Gastrocnemius medialis (tissue), 4 donors: ENCODE measurements at regions not wholly inside any gene's neighbourhood (a gene's known extent, or its start where the extent isn't known, plus 50 kb on each side); places are given as distances from the start of the nearest gene placed in this dataset.

Experiments
- ATAC-seq, 2 donors: fragments of 150-250 bp; one replicate each; pipeline ENCODE4 v1.9.1; 2016
- DNase-seq, 2 donors: peaks; one replicate each; pipeline ENCODE4 v3.0.0-alpha.2; 2019
- H3K27ac ChIP-seq, 4 donors: fragments of 200-600 bp; sonication (generic); 1 replicate in 1 of 4; 2 replicates in 3 of 4; pipeline ENCODE4 v1.5.1; 2016 to 2018; ENCODE audit warnings: mild to moderate bottlenecking in 2 of 4, moderate library complexity in 1 of 4
- H3K27me3 ChIP-seq, 3 donors: fragments of 200-600 bp; sonication (generic) in 2 of 3; 1 replicate in 1 of 3; 2 replicates in 2 of 3; pipeline versions ENCODE4 v1.5.1 to v1.6.0; 2016 to 2019; ENCODE audit warnings: mild to moderate bottlenecking in 1 of 3, moderate library complexity in 1 of 3
- H3K36me3 ChIP-seq, 2 donors: fragments of 200-600 bp; sonication (generic) in 1 of 2; one replicate each; pipeline ENCODE4 v1.5.1; 2017 to 2018
- H3K4me1 ChIP-seq, 2 donors: fragments of 200-600 bp; sonication (generic) in 1 of 2; one replicate each; pipeline ENCODE4 v1.5.1; 2016 to 2017; ENCODE audit warnings: mild to moderate bottlenecking in 2 of 2
- H3K4me3 ChIP-seq, 4 donors: fragments of 200-600 bp; sonication (generic) in 3 of 4; 1 replicate in 1 of 4; 2 replicates in 3 of 4; pipeline ENCODE4 v1.5.1; 2016 to 2019; ENCODE audit warnings: mild to moderate bottlenecking in 2 of 4
- H3K9me3 ChIP-seq, 3 donors: fragments of 200-600 bp; sonication (generic) in 2 of 3; 1 replicate in 1 of 3; 2 replicates in 2 of 3; pipeline ENCODE4 v1.5.1; 2016 to 2019
- CTCF ChIP-seq, 5 experiments: fragments of 450-650 bp in 3 of 5; fragments of 200-600 bp in 2 of 5; sonication (generic) in 2 of 5; IDR thresholded peaks in 4 of 5; conservative IDR thresholded peaks in 1 of 5; 1 replicate in 4 of 5; 2 replicates in 1 of 5; pipeline ENCODE4 v1.5.1; 2016 to 2019; ENCODE audit warnings: antibody characterized with exemption in 5 of 5, mild to moderate bottlenecking in 3 of 5, moderate library complexity in 3 of 5
- POLR2A ChIP-seq, 2 donors: fragments of 450-650 bp; IDR thresholded peaks; one replicate each; pipeline ENCODE4 v1.6.1; 2017; ENCODE audit warnings: antibody characterized with exemption in 2 of 2, mild to moderate bottlenecking in 2 of 2, moderate library complexity in 2 of 2
- in situ Hi-C, 4 donors: fragments of 200-750 bp; cut with MboI; loops; one replicate each; pipeline versions ENCODE4 v1.15.0 to v1.8.0; 2017; ENCODE audit warnings: low sequenced_read_pairs in 4 of 4
- intact Hi-C: fragments of 100-400 bp; cut with DNase I; formaldehyde crosslinking; loops from one replicate; pipeline ENCODE4 v1.15.1; 2023; ENCODE audit warnings: low total_unique reads

- ATAC-seq (no peak), DNase-seq (no peak)
- no peak overlapping the region for H3K27ac ChIP-seq
- no peaks in the 10 kb centered on the region for H3K9me3 ChIP-seq
- no peaks in the 10 kb centered on the region for H3K4me1 ChIP-seq
- in situ Hi-C loops: no loop called here
- intact Hi-C loops: no loop called here
- TF ChIP-seq POLR2A (IDR thresholded peaks at IDR 0.05) (no peak), CTCF (IDR thresholded peaks at IDR 0.05 in 4 of 5, conservative IDR thresholded peaks at IDR 0.05 in 1 of 5) (no peak)
- no peaks in the 10 kb centered on the region for H3K27me3 ChIP-seq
- H3K36me3 ChIP-seq: no peaks in the 10 kb centered on the region
- no peak overlapping the region for H3K4me3 ChIP-seq
Observed at GRCh38 chr12:34297126-34297789, 275.0 kb downstream of the ALG10 start.

- H3K27ac ChIP-seq: no peak overlapping the region
- intact Hi-C loops: no loop called here
- ATAC-seq (no peak), DNase-seq (no peak)
- H3K4me3 ChIP-seq: no peak overlapping the region
- no peaks in the 10 kb centered on the region for H3K27me3 ChIP-seq
- no peaks in the 10 kb centered on the region for H3K9me3 ChIP-seq
- H3K36me3 ChIP-seq: no peaks in the 10 kb centered on the region
- H3K4me1 ChIP-seq: no peaks in the 10 kb centered on the region
- TF ChIP-seq POLR2A (IDR thresholded peaks at IDR 0.05): no peak
- TF ChIP-seq CTCF (IDR thresholded peaks at IDR 0.05 in 4 of 5, conservative IDR thresholded peaks at IDR 0.05 in 1 of 5): no peak
- in situ Hi-C loops: no loop called here
Observed at GRCh38 chr12:34297790-34298164, 275.5 kb downstream of the ALG10 start.

- in situ Hi-C loops: no loop called here
Observed at GRCh38 chr12:34298176-34298970, 276.1 kb downstream of the ALG10 start.

GRCh38 chr12:34298971-34299801 is 276.9 kb downstream of the ALG10 start:
- ATAC-seq: no peak
- TF ChIP-seq POLR2A (IDR thresholded peaks at IDR 0.05) (no peak), CTCF (IDR thresholded peaks at IDR 0.05 in 4 of 5, conservative IDR thresholded peaks at IDR 0.05 in 1 of 5) (no peak)
- in situ Hi-C loops (no loop called here), intact Hi-C loops (no loop called here)
- H3K4me1 ChIP-seq: no peaks in the 10 kb centered on the region
- no peaks in the 10 kb centered on the region for H3K9me3 ChIP-seq
- H3K27me3 ChIP-seq: no peaks in the 10 kb centered on the region
- H3K4me3 ChIP-seq: no peak overlapping the region
- no peak overlapping the region for H3K27ac ChIP-seq
- DNase-seq: no peak
- H3K36me3 ChIP-seq: no peaks in the 10 kb centered on the region

More at GRCh38 chr12:34298176-34298970, 276.1 kb downstream of the ALG10 start:
- no peak for DNase-seq
- H3K27me3 ChIP-seq: no peaks in the 10 kb centered on the region
- no peaks in the 10 kb centered on the region for H3K36me3 ChIP-seq
- no peak for ATAC-seq
- TF ChIP-seq CTCF (IDR thresholded peaks at IDR 0.05 in 4 of 5, conservative IDR thresholded peaks at IDR 0.05 in 1 of 5) (no peak), POLR2A (IDR thresholded peaks at IDR 0.05) (no peak)
- no peaks in the 10 kb centered on the region for H3K4me1 ChIP-seq
- H3K9me3 ChIP-seq: no peaks in the 10 kb centered on the region
- intact Hi-C loops: no loop called here
- no peak overlapping the region for H3K4me3 ChIP-seq
- H3K27ac ChIP-seq: no peak overlapping the region
